Astrocyte (in vitro differentiated cells and primary cell): ENCODE measurements at regions not wholly inside any gene's neighbourhood (a gene's known extent, or its start where the extent isn't known, plus 50 kb on each side); places are given as distances from the start of the nearest gene placed in this dataset.

Experiments
- DNase-seq: peaks from one replicate; pipeline ENCODE4 v3.0.0-alpha.2; 2010; ENCODE audit warnings: low read depth
- FAIRE-seq: peaks from 2 replicates; lab custom pipeline; 2011; peaks lifted over from hg19 to GRCh38; lab: Jason Lieb, UNC
- H2AFZ ChIP-seq: 2 replicates; pipeline ENCODE4 v1.6.0; 2012; ENCODE audit warnings: low read depth, low read length, inconsistent platforms
- H3K27ac ChIP-seq: 2 replicates; pipeline ENCODE4 v1.5.1; 2011; ENCODE audit warnings: low read depth, low read length, inconsistent platforms
- H3K27me3 ChIP-seq: 2 replicates; pipeline ENCODE4 v1.6.0; 2011; ENCODE audit warnings: low read length, inconsistent platforms; ENCODE audit not compliant: insufficient read depth
- H3K36me3 ChIP-seq: 2 replicates; pipeline ENCODE4 v1.5.1; 2011; ENCODE audit warnings: low read length, inconsistent platforms; ENCODE audit not compliant: insufficient read depth
- H3K4me1 ChIP-seq: 2 replicates; pipeline ENCODE4 v1.5.1; 2011; ENCODE audit warnings: low read length, inconsistent platforms; ENCODE audit not compliant: insufficient read depth
- H3K4me2 ChIP-seq: 2 replicates; pipeline ENCODE4 v1.6.0; 2012; ENCODE audit warnings: low read length, inconsistent platforms
- H3K4me3 ChIP-seq: 2 replicates; pipeline ENCODE4 v1.5.1; 2011; ENCODE audit warnings: low read depth, mild to moderate bottlenecking, low read length, inconsistent platforms; ENCODE audit not compliant: insufficient read depth
- H3K79me2 ChIP-seq: 2 replicates; pipeline ENCODE4 v1.6.0; 2012; ENCODE audit warnings: mild to moderate bottlenecking, low read length, inconsistent platforms; ENCODE audit not compliant: insufficient read depth
- H3K9ac ChIP-seq: 2 replicates; pipeline ENCODE4 v1.6.0; 2012; ENCODE audit warnings: mild to moderate bottlenecking, low read length, inconsistent platforms
- H3K9me3 ChIP-seq: 2 replicates; pipeline ENCODE4 v1.5.1; 2012; ENCODE audit warnings: low read depth, mild to moderate bottlenecking, low read length, inconsistent platforms; ENCODE audit not compliant: insufficient read depth
- H4K20me1 ChIP-seq: 2 replicates; pipeline ENCODE4 v1.6.0; 2012; ENCODE audit warnings: low read length, inconsistent platforms; ENCODE audit not compliant: insufficient read depth
- H3K27ac Mint-ChIP-seq: one replicate; pipeline ENCODE4 v1.8.0; 2021; ENCODE audit warnings: mild to moderate bottlenecking, mixed read lengths; ENCODE audit not compliant: unreplicated experiment
- H3K27me3 Mint-ChIP-seq: one replicate; pipeline ENCODE4 v1.8.0; 2021; ENCODE audit warnings: low read depth, mixed read lengths; ENCODE audit not compliant: unreplicated experiment
- H3K36me3 Mint-ChIP-seq: one replicate; pipeline ENCODE4 v1.8.0; 2021; ENCODE audit warnings: low read depth, mixed read lengths; ENCODE audit not compliant: unreplicated experiment
- H3K4me1 Mint-ChIP-seq: one replicate; pipeline ENCODE4 v1.8.0; 2021; ENCODE audit warnings: low read depth, mixed read lengths; ENCODE audit not compliant: unreplicated experiment
- H3K4me3 Mint-ChIP-seq: one replicate; pipeline ENCODE4 v1.8.0; 2021; ENCODE audit warnings: mild to moderate bottlenecking, moderate library complexity, mixed read lengths; ENCODE audit not compliant: unreplicated experiment
- H3K9me3 Mint-ChIP-seq: one replicate; pipeline ENCODE4 v1.8.0; 2021; ENCODE audit warnings: mild to moderate bottlenecking, mixed read lengths; ENCODE audit not compliant: unreplicated experiment
- CTCF ChIP-seq: IDR thresholded peaks from 2 replicates; pipeline ENCODE4 v1.5.1; 2011; ENCODE audit warnings: low read depth, mild to moderate bottlenecking, inconsistent platforms, low read length, moderate library complexity; ENCODE audit not compliant: insufficient read depth
- EZH2 ChIP-seq: IDR thresholded peaks from 2 replicates; pipeline ENCODE4 v1.6.1; 2012; ENCODE audit warnings: mild to moderate bottlenecking, low read length, inconsistent platforms; ENCODE audit not compliant: insufficient read depth

GRCh38 chr3:189557824-189558223, 73.4 kb upstream of the TP63 start:
- Histone ChIP-seq H3K9me3 (no peaks in the 10 kb centered on the region), H2AFZ (no peak overlapping the region), H3K9ac (no peak overlapping the region), H3K4me3 (no peak overlapping the region), H3K27me3 (no peaks in the 10 kb centered on the region), H3K79me2 (no peaks in the 10 kb centered on the region), H3K4me1 (no peaks in the 10 kb centered on the region), H3K27ac (no peak overlapping the region), H3K36me3 (no peaks in the 10 kb centered on the region), H3K4me2 (no peak overlapping the region), H4K20me1 (no peaks in the 10 kb centered on the region)
- H3K9me3 Mint-ChIP-seq: peaks cover 7% of the 10 kb centered on the region
- H3K27me3 Mint-ChIP-seq: peaks cover 4% of the 10 kb centered on the region
- H3K27ac Mint-ChIP-seq: peak overlapping the region; percentile 18
- FAIRE-seq (no peak), DNase-seq (peak; percentile 12)
- TF ChIP-seq CTCF (no peak), EZH2 (no peak)
- H3K4me1 Mint-ChIP-seq: peaks cover 4% of the 10 kb centered on the region
- H3K36me3 Mint-ChIP-seq: no peaks in the 10 kb centered on the region
- H3K4me3 Mint-ChIP-seq: no peak overlapping the region

DNA sequence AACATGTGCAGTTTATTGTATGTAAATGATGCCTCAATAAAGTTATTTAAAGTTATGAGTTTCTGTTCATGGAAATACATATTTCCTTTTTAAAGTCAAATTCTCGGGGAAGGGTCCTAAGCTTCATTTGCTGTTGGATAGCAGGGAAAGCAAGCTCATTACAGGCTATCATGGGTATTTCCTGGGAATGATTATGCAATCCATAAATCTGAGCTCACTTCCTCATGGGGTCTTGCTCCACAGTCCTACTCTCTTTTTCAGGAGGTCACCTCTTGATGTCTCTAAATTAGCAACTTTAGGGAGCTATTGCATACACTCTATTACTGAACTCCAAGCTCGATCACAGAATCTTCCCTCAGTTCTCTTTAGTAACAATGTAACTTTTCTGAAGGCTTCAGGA, 69.9 kb upstream of the TP63 start:
- Mint-ChIP-seq H3K4me1 (peaks cover 16% of the 10 kb centered on the region), H3K27me3 (no peaks in the 10 kb centered on the region)
- no peak for FAIRE-seq

More for the DNA sequence above, 69.9 kb upstream of the TP63 start:
- no peaks in the 10 kb centered on the region for H3K36me3 Mint-ChIP-seq
- H3K27ac Mint-ChIP-seq: no peak overlapping the region
- Histone ChIP-seq H2AFZ (no peak overlapping the region), H3K4me2 (no peak overlapping the region), H3K4me1 (peaks cover 5% of the 10 kb centered on the region), H4K20me1 (no peaks in the 10 kb centered on the region), H3K9ac (no peak overlapping the region), H3K4me3 (no peak overlapping the region), H3K27me3 (no peaks in the 10 kb centered on the region), H3K27ac (no peak overlapping the region), H3K36me3 (no peaks in the 10 kb centered on the region), H3K79me2 (no peaks in the 10 kb centered on the region), H3K9me3 (no peaks in the 10 kb centered on the region)
- H3K9me3 Mint-ChIP-seq: peaks cover 5% of the 10 kb centered on the region
- no peak overlapping the region for H3K4me3 Mint-ChIP-seq
- DNase-seq: no peak
- TF ChIP-seq CTCF: no peak
- no peak for TF ChIP-seq EZH2
